ENCODE measurements at regions not wholly inside any gene's neighbourhood (a gene's known extent, or its start where the extent isn't known, plus 50 kb on each side); places are given as distances from the start of the nearest gene placed in this dataset.

DNA sequence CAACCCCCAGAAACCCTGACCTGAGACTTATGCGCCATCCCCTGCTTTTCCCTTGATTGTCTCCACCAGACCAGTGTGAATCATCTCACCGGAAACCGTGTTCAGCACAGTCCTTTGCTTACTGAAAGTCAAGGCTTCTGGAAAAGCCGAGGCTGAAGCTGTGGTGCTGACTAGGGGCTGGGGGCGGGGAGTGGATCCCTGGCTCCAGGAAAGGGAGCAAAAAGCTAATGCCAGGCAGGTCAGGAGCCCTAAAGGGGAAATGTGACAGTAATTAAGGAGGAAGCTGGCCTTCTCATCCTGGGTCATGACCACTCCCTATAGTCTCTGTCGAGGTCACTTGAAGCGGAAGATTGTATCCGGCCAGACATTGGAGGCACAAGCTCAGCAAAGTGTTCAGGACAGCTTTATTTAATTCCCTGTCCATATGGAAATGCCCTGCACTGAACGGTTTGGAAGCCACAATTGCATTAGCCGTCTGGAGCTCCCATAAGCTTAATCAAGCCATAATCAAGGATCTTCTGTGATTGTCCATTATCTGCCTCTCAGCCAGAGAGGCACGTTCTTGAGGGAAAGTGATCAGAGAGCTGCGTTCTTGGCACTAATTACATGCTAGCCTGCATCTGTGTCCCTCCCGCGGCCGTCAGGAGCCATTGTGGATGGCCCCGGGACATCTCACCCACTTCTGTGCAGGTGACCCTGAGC lies 403.6 kb downstream of the RRAGC start:
- DNase-seq (ENCODE audit: low read depth): no peak

GRCh38 chr1:38454749-38455441 lies 404.7 kb downstream of the RRAGC start:
- DNase-seq (ENCODE audit: low read depth): no peak

DNA sequence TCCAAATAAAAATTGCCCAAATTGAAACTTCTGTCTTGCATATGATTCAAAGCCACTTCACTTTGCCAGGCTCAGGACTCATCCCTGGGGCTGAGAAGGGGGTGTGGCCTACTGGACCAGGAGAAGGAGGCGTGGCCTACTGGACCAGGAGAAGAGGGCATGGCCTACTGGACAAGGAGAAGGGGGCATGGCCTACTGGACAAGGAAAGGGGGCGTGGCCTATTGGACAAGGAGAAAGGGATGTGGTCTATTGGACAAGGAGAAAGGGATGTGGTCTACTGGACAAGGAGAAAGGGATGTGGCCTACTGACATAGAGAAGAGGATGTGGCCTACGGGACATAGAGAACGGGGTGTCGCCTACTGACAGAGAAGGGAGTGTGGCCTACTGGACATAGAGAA lies 405.3 kb downstream of the RRAGC start:
- no peak for DNase-seq (ENCODE audit: low read depth)

- no peak for DNase-seq (ENCODE audit: low read depth)
Observed at GRCh38 chr1:38452246-38452645, 405.7 kb upstream of the POU3F1 start.

DNA sequence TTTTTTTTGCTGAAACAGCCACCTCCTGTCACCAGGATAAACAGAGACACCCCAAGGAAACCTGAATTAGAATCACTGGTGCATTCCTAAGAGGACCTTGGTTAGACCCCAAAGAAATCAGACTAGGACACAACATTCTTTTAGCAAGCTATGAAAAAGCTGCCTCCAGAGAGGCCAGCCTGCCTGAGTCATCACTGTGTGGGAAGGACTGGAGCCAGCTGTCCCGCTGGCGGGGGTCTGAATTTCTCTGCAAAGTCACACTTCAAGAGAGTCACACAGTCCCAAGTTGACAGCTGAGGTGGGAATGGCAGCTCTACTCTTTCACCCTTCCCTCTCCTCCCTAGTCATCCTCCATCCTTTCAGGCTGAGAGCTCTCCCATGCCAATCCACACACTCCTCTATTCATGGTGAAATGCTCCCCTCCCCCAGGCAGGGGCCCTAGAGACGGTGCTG lies 405.0 kb upstream of the POU3F1 start:
- DNase-seq (ENCODE audit: low read depth): no peak

DNA sequence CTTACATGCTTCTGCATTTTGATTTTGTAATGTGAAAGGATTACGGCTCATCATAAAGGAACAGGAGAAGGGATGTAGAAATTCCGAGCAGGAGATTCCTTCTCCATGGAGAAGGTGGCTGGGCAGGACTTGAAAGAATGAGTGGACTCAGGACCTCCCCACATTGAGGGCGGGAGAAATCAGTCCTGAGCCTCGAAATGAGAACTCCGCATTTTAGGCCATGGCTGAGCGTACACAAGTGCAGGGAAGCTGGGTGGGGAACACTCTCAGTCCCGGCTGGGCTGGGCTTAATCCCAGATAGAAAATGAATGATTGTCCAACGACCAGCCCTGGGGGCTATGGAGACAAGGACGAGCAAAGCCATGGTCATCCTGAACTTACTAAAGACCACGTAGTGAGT lies 402.3 kb upstream of the POU3F1 start:
- DNase-seq (ENCODE audit: low read depth): no peak

DNA sequence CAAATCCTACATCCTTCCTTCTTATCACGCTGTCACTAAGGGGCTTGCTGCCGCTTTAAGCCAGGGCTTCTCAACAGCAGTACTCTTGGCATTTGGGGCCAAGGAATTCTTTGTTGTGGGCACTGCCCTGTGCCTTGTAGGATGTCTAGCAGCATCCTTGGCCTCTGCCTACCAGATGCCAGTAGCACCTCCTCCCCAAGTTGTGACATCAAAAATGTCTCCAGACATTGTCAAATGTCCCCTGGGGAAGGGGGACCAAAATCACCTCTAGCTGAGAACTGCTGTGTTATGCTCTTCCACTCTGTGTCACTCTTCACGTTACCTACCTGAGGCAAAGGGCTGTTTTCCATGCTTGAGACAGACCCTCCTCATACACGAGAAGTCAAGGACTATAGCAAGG lies 400.3 kb upstream of the POU3F1 start:
- no peak for DNase-seq (ENCODE audit: low read depth)

GRCh38 chr1:38444770-38445442 lies 398.3 kb upstream of the POU3F1 start:
- DNase-seq (ENCODE audit: low read depth): no peak

GRCh38 chr1:38444311-38444710 lies 397.7 kb upstream of the POU3F1 start:
- no peak for DNase-seq (ENCODE audit: low read depth)

- no peak for DNase-seq (ENCODE audit: low read depth)
Observed at GRCh38 chr1:38440402-38440801, 393.8 kb upstream of the POU3F1 start.

DNA sequence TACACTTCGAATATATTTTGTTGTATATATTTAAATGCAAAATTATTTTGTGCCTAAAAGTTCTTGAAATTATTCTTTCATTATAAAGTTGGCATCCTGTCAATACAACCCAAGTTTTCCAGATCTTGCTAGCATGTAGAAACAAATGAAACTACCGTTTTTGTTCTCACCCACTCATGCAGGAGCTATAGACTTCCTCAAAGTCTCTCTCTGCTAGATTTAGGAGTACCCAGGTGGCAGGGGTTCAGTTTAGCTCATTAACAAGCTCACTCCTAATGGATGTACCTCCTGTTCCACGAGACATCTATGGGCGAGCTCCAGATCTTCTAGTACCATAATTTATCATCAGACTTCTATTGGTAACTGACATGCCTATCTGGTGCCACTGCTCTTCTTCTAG lies 390.2 kb upstream of the POU3F1 start:
- no peak for DNase-seq (ENCODE audit: low read depth)

GRCh38 chr1:38436006-38436405 lies 389.4 kb upstream of the POU3F1 start:
- no peak for DNase-seq (ENCODE audit: low read depth)

GRCh38 chr1:38433084-38433722 lies 386.6 kb upstream of the POU3F1 start:
- DNase-seq (ENCODE audit: low read depth): no peak

DNA sequence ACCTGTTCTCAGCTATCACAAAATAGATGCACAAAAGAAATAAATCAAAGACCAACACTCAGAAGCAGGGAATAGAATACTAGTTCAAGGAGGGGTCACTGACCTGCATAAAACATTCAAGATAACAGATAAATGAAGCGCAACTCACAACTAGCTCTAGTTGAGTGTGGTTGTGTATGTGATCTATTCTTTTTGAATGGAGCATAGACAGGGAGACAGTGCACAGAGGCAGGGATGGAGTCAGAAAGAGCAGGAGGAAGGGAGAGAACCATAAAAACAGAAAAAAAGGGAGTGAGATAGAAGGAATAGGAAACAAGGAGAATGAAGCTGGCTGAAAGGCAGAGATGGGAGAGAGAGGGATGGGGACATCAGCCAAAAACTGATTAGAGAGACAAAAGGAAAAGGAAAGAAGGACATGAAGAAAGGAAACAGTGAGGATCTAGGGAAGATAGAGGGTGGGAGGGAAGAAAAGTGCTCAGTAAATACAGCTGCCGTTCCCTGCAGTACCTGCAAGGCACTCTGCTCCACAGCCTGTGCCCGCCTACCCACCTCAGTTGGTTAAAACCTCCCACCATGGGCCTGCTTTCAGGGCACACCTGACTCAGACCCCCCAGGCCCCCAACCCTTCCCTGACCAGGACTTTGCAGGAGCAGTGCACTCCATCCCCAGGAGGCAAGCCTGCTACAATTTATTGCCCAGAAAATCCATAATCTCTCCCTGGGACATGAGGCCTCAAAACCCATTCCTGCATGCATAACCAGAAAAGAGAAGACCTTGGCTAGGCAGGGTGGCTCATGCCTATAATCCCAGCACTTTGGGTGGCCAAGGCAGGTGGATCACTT lies 385.2 kb upstream of the POU3F1 start:
- no peak for DNase-seq (ENCODE audit: low read depth)

DNA sequence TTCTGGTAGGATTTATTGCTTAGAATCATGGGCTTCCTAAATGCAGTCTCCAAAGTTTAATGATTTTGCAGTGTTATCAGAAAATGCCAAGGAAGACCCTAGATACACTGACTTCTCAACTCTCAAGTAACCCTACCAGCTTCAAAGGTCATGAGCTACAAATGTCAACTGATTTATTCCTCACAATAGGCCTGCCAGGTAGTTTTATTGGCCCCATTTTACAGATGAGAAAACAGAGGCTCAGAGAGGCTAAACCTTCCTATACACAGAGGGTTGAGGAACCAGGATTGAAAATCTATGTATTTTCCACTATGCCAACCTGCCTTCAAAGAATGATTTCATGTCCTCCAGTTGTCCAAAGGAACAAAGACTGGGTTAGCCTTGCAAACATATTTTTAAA lies 384.4 kb upstream of the POU3F1 start:
- DNase-seq (ENCODE audit: low read depth): no peak

DNA sequence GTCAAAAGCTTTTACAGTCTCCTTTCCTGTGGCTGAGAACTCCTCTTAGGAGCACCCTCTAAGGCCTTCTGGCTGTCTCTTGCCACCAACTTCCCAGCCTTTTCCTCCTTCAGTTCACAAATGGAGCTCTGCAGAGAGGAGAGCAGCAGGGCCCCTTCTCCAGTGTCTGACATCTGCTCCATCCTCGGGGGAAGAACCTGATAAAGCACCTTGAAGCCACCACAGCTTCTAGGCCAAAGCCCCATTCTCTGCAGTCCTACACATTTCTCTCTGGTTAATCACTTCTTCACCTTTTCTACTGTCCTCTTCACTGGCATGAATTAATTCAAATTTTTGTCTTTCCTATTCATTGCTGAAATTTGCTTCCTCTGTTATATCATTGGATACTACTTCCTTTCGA lies 378.1 kb upstream of the POU3F1 start:
- DNase-seq (ENCODE audit: low read depth): no peak

DNA sequence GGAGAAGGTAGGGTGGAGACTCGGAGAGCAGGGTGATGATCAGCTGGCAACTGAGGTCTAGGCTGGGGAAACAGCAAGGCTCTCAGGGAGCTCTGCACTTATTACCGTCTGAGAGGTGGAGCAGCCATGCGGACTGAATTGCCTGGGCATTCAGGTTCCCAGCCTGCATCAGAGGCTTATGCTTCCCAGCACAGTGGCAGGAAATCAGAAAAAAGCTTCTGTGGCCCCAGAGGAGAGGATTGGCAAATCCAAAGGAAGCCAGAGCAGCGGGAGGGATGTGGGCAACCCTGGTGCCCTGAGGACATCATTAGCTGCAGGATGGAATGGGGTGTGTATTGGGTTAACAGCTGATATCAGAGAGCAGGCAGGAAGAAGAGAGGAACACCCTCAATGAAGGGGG lies 374.1 kb upstream of the POU3F1 start:
- no peak for DNase-seq (ENCODE audit: low read depth)

DNA sequence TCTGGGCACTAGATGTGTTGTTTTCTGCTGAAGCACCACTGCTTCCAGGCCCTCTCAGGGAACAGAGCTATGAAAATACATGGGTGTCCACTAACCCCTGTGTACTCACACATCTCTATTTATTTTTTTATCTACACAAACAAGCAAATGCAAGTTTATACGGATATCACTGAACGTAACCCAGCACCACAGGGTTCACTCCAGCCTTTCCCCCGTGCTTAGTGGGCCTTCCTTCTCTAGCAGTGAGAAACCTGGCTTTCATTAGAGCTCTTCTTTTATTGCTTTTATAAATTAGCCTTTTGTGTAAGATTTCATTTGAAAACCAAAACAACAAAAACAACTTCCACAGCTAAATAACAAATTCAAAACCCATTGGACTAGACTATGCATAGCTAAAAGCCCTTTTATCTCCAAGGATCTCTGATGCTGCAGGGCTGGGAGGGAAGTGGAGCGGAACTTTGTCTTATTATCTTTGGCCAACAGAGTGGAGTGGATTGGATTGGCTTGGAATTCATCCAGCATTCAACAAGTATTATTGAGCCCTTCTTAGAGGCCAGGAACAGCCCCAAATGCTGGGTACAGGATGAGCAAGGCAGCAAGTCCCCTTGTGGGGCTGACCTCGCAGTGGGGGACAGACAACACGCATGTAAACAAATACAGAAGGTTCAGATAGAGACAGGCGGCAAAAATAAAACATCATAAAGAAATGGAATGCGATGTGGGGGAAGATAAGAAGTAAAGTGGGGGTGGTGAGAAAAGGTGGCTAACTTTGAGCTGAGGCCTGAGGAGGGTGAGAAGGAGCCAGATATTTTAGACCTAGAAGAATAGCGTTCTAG lies 371.8 kb upstream of the POU3F1 start:
- DNase-seq (ENCODE audit: low read depth): no peak

DNA sequence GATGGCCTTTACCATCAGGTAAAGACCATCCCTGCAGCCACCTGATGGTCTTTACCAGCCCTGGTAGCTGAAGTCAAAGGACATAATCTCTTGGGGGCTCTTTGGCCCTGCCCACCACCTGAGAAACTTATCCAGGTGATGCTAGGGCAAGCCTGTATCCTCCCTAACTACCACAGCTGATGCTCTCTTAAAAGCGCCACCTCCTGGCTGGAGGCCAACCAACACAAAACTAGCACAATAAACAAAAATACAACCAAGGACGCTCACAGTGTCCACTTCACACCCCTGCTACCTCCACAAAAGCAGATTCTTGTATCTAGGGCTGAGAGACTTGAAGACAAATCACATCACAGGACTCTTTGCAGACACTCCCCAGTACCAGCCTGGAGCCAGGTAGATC lies 357.1 kb upstream of the POU3F1 start:
- no peak for DNase-seq (ENCODE audit: low read depth)

GRCh38 chr1:38402230-38402815 lies 355.7 kb upstream of the POU3F1 start:
- DNase-seq (ENCODE audit: low read depth): no peak

DNA sequence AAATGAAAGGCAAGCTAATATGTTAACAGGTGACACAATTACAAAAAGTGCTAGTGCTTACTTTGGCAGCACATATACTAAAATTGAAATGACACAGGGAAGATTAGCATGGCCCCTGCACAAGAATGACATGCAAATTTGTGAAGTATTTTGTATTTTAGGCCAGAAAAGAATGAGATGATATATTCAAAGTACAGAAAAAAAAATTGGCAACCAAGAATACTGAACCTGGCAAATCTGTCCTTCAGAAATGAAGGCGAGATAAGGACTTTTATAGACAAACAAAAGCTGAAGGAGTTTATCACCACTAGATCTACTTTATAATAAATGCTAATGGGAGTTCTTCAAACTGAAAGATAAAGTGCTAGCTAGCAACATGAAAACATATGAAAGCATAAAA lies 350.0 kb upstream of the POU3F1 start:
- no peak for DNase-seq (ENCODE audit: low read depth)
